A673 (cell line): ENCODE measurements at regions not wholly inside any gene's neighbourhood (a gene's known extent, or its start where the extent isn't known, plus 50 kb on each side); places are given as distances from the start of the nearest gene placed in this dataset.

ENCODE experiments used
- BruUV-seq: library from RNA; stranded (reverse); fragments of 400-500 nt; replicated peaks from 2 replicates; lab custom pipeline; 2021; lab: Mats Ljungman, UMichigan
- CTCF ChIA-PET: fragments of 300-600 bp; sonication (Branson Sonifier 250); formaldehyde crosslinking; loops from one replicate; lab custom pipeline; 2022; ENCODE audit warnings: antibody characterized with exemption; lab: Charles Lee
- POLR2A ChIA-PET: fragments of 300-600 bp; sonication (Branson Sonifier 250); formaldehyde crosslinking; loops from one replicate; lab custom pipeline; 2022; ENCODE audit warnings: antibody characterized with exemption; ENCODE audit not compliant: low non-redundant PET; lab: Charles Lee
- DNase-seq: peaks from one replicate; pipeline ENCODE4 v3.0.0-alpha.2; 2015; ENCODE audit warnings: low spot score
- H3K27ac ChIP-seq: fragments of 200-600 bp; sonication (generic); 2 replicates; pipeline ENCODE4 v1.5.1; 2016; ENCODE audit warnings: mixed run types, low read depth, mild to moderate bottlenecking, mixed read lengths, antibody characterized with exemption, low read length; ENCODE audit not compliant: poor library complexity, severe bottlenecking
- H3K27me3 ChIP-seq: fragments of 200-600 bp; sonication (generic); replicated peaks from 2 replicates; pipeline ENCODE4 v1.6.1; 2017; ENCODE audit warnings: mixed run types, low read depth, mild to moderate bottlenecking, mixed read lengths, antibody characterized with exemption, low read length; ENCODE audit not compliant: insufficient read depth, poor library complexity
- H3K36me3 ChIP-seq: fragments of 200-600 bp; sonication (generic); 2 replicates; pipeline ENCODE4 v1.6.1; 2016; ENCODE audit warnings: mixed run types, mild to moderate bottlenecking, mixed read lengths, antibody characterized with exemption, low read length; ENCODE audit not compliant: insufficient read depth, poor library complexity, severe bottlenecking
- H3K4me1 ChIP-seq: fragments of 200-600 bp; sonication (generic); 2 replicates; pipeline ENCODE4 v1.6.1; 2017; ENCODE audit warnings: mixed run types, mild to moderate bottlenecking, mixed read lengths, antibody characterized with exemption, low read length; ENCODE audit not compliant: insufficient read depth, poor library complexity, severe bottlenecking
- H3K4me3 ChIP-seq: fragments of 200-600 bp; sonication (generic); 2 replicates; pipeline ENCODE4 v1.5.1; 2016; ENCODE audit warnings: low read depth, mixed run types, mild to moderate bottlenecking, mixed read lengths, low read length; ENCODE audit not compliant: poor library complexity, severe bottlenecking
- H3K9me3 ChIP-seq: fragments of 200-600 bp; sonication (generic); 2 replicates; pipeline ENCODE4 v1.6.1; 2016; ENCODE audit warnings: mixed run types, low read depth, mild to moderate bottlenecking, mixed read lengths, antibody characterized with exemption, low read length; ENCODE audit not compliant: poor library complexity, severe bottlenecking
- CTCF ChIP-seq: fragments of 300-800, 200-600 bp; sonication (generic); conservative IDR thresholded peaks from 2 replicates; pipeline ENCODE4 v1.5.1; 2017; ENCODE audit warnings: low read depth, mild to moderate bottlenecking, antibody characterized with exemption, low read length, moderate library complexity, mixed read lengths
- EZH2 ChIP-seq: fragments of 200-600 bp; sonication (generic); IDR thresholded peaks from 2 replicates; pipeline ENCODE4 v1.6.1; 2017; ENCODE audit warnings: borderline replicate concordance, low read depth, mild to moderate bottlenecking, mixed read lengths, antibody characterized with exemption, low read length; ENCODE audit not compliant: poor library complexity, severe bottlenecking
- intact Hi-C: fragments of 100-400 bp; cut with micrococcal nuclease; formaldehyde crosslinking; loops from one replicate; pipeline ENCODE4 v1.10.0; 2022; ENCODE audit not compliant: unreplicated experiment

- peaks cover 4% of the 10 kb centered on the region for H3K9me3 ChIP-seq
- intact Hi-C loops, result no loop called here
- no peaks in the 10 kb centered on the region for H3K27me3 ChIP-seq
- DNase-seq, result no peak
- BruUV-seq, result no TSS peak
- ChIA-PET POLR2A (no interaction called here), CTCF (no interaction called here)
- no peaks in the 10 kb centered on the region for H3K4me1 ChIP-seq
- no peak for TF ChIP-seq EZH2
- no peak overlapping the region for H3K4me3 ChIP-seq
- H3K27ac ChIP-seq, result no peak overlapping the region
- no peaks in the 10 kb centered on the region for H3K36me3 ChIP-seq
Measured at GRCh38 chr20:7231303-7231702, 463.8 kb downstream of the BMP2 start.

- TF ChIP-seq EZH2 (no peak), CTCF (no peak)
- Histone ChIP-seq H3K4me1 (no peaks in the 10 kb centered on the region), H3K9me3 (peaks cover 4% of the 10 kb centered on the region), H3K36me3 (no peaks in the 10 kb centered on the region), H3K27ac (no peak overlapping the region), H3K4me3 (no peak overlapping the region), H3K27me3 (no peaks in the 10 kb centered on the region)
- DNase-seq, result no peak
- no TSS peak for BruUV-seq
- intact Hi-C loops, result no loop called here
- CTCF ChIA-PET, result no interaction called here
- POLR2A ChIA-PET, result no interaction called here
Measured at GRCh38 chr20:7232796-7233195, 465.3 kb downstream of the BMP2 start.

GRCh38 chr20:7237251-7237650, 469.8 kb downstream of the BMP2 start:
- ChIA-PET CTCF (no interaction called here), POLR2A (no interaction called here)
- H3K9me3 ChIP-seq, result peaks cover 4% of the 10 kb centered on the region
- intact Hi-C loops, result no loop called here
- H3K27ac ChIP-seq, result no peak overlapping the region
- no peak overlapping the region for H3K4me3 ChIP-seq
- no peaks in the 10 kb centered on the region for H3K27me3 ChIP-seq
- H3K36me3 ChIP-seq, result no peaks in the 10 kb centered on the region
- no peak for DNase-seq
- TF ChIP-seq EZH2, result no peak
- no peaks in the 10 kb centered on the region for H3K4me1 ChIP-seq
- BruUV-seq, result no TSS peak

- Histone ChIP-seq H3K27me3 (no peaks in the 10 kb centered on the region), H3K36me3 (no peaks in the 10 kb centered on the region), H3K4me3 (no peak overlapping the region), H3K27ac (no peak overlapping the region), H3K9me3 (no peaks in the 10 kb centered on the region), H3K4me1 (no peaks in the 10 kb centered on the region)
- no TSS peak for BruUV-seq
- no peak for DNase-seq
- ChIA-PET CTCF (no interaction called here), POLR2A (no interaction called here)
- TF ChIP-seq CTCF, result no peak
- TF ChIP-seq EZH2, result no peak
- intact Hi-C loops, result no loop called here
Measured at GRCh38 chr20:7240490-7240889, 473.0 kb downstream of the BMP2 start.
